GM18873 (cell line): ENCODE measurements at regions not wholly inside any gene's neighbourhood (a gene's known extent, or its start where the extent isn't known, plus 50 kb on each side); places are given as distances from the start of the nearest gene placed in this dataset.
A peak's percentile ranks its signal among the peaks of the same experiment; 100 is the strongest.
"Not testable (repeated sequence)": the region's sequence is repeated elsewhere in the genome, so short reads cannot be mapped to it uniquely, and the experiment has no call there.

Experiments
- ATAC-seq: cut with Tn5 transposase; IDR thresholded peaks from one replicate; pipeline ENCODE4 v1.9.1; 2021; ENCODE audit warnings: mild to moderate bottlenecking, moderate library complexity, moderate number of reproducible peaks; ENCODE audit not compliant: unreplicated experiment, low FRiP score

GRCh38 chr6:69623357-69623756 is 173.5 kb downstream of the LMBRD1 start:
- ATAC-seq: no peak

GRCh38 chr6:69622924-69623323 is 173.9 kb downstream of the LMBRD1 start:
- no peak for ATAC-seq

- ATAC-seq: no peak
Observed at GRCh38 chr6:69622230-69622629, 174.6 kb downstream of the LMBRD1 start.

- no peak for ATAC-seq
Observed at GRCh38 chr6:69617163-69617562, 179.6 kb downstream of the LMBRD1 start.

- ATAC-seq: no peak
Observed at GRCh38 chr6:69609836-69610472, 186.9 kb downstream of the LMBRD1 start.

- no peak for ATAC-seq
Observed at GRCh38 chr6:69601132-69601531, 195.7 kb downstream of the LMBRD1 start.

GRCh38 chr6:69594405-69594804 is 202.4 kb downstream of the LMBRD1 start:
- no peak for ATAC-seq

GRCh38 chr6:69593706-69594105 is 203.1 kb downstream of the LMBRD1 start:
- ATAC-seq: no peak

GRCh38 chr6:69589626-69590025 is 207.2 kb downstream of the LMBRD1 start:
- ATAC-seq: no peak

GRCh38 chr6:69584913-69585729 is 211.7 kb downstream of the LMBRD1 start:
- ATAC-seq: peak; percentile 71

- no peak for ATAC-seq
Observed at GRCh38 chr6:69584536-69584912, 212.3 kb downstream of the LMBRD1 start.

- ATAC-seq: no peak
Observed at GRCh38 chr6:69581581-69581980, 215.2 kb downstream of the LMBRD1 start.

- ATAC-seq: no peak
Observed at GRCh38 chr6:69580706-69581105, 216.1 kb downstream of the LMBRD1 start.

GRCh38 chr6:69578361-69578890 is 218.4 kb downstream of the LMBRD1 start:
- no peak for ATAC-seq

GRCh38 chr6:69571234-69571633 is 225.6 kb downstream of the LMBRD1 start:
- no peak for ATAC-seq

GRCh38 chr6:69570106-69570505 is 226.7 kb downstream of the LMBRD1 start:
- no peak for ATAC-seq

- not testable (repeated sequence) for ATAC-seq
Observed at GRCh38 chr6:69560597-69560996, 236.2 kb downstream of the LMBRD1 start.

- ATAC-seq: no peak
Observed at GRCh38 chr6:69555088-69555638, 241.6 kb downstream of the LMBRD1 start.

- ATAC-seq: no peak
Observed at GRCh38 chr6:69542494-69542893, 254.3 kb downstream of the LMBRD1 start.

GRCh38 chr6:69527921-69528476 is 268.8 kb downstream of the LMBRD1 start:
- no peak for ATAC-seq

- not testable (repeated sequence) for ATAC-seq
Observed at GRCh38 chr6:69515480-69515879, 281.3 kb downstream of the LMBRD1 start.
